K562 (cell line): ENCODE measurements at regions not wholly inside any gene's neighbourhood (a gene's known extent, or its start where the extent isn't known, plus 50 kb on each side); places are given as distances from the start of the nearest gene placed in this dataset.

Experiments used
- ATAC-seq: fragments of 200-7000 bp; cut with Tn5 transposase; 3 replicates; pipeline ENCODE4 v1.9.1; 2020; ENCODE audit warnings: moderate library complexity
- BruUV-seq: library from RNA; stranded (reverse); fragments of 400-500 nt; replicated peaks from 2 replicates; lab custom pipeline; 2021; lab: Mats Ljungman, UMichigan
- CTCF ChIA-PET: fragments of 300-600 bp; formaldehyde crosslinking; extraction: SDS; loops from one replicate; lab custom pipeline; 2021; ENCODE audit warnings: low intra/inter-chr PET ratio; lab: Yijun Ruan, JAX
- POLR2A ChIA-PET: fragments of 300-600, 350-650 bp; sonication (Branson Sonifier 250); formaldehyde crosslinking; extraction: SDS; loops from one replicate; lab custom pipeline; 2021; ENCODE audit warnings: antibody characterized with exemption, inconsistent platforms; lab: Yijun Ruan, JAX
- DNase-seq, 4 experiments: peaks; one replicate each; pipeline versions ENCODE4 v3.0.0 to v3.0.0-alpha.2; 2011 to 2018; ENCODE audit warnings: low spot score in 3 of 4, mixed read lengths in 3 of 4; ENCODE audit errors: extremely low read depth in 1 of 4
- FAIRE-seq: peaks from 2 replicates; lab custom pipeline; 2011; peaks lifted over from hg19 to GRCh38; lab: Jason Lieb, UNC
- H2AFZ ChIP-seq: 2 replicates; pipeline ENCODE4 v1.6.0; 2011; ENCODE audit warnings: low read depth, low read length, control low read depth, inconsistent platforms
- H3K27ac ChIP-seq: fragments of 200-600 bp; 3 replicates; pipeline ENCODE4 v1.8.0; 2011; ENCODE audit warnings: low read depth, mild to moderate bottlenecking, control low read depth, inconsistent platforms, low read length, moderate library complexity, mixed read lengths; ENCODE audit errors: extremely low read depth
- H3K27me3 ChIP-seq, 2 experiments: fragments of 300-600 bp in 1 of 2; 2 replicates in 1 of 2; 3 replicates in 1 of 2; pipeline versions ENCODE4 v1.6.0 to v1.8.0; 2011; ENCODE audit warnings: inconsistent platforms in 2 of 2, low read length in 2 of 2, mild to moderate bottlenecking in 1 of 2, mixed read lengths in 1 of 2, moderate library complexity in 1 of 2; ENCODE audit not compliant: control insufficient read depth in 2 of 2, insufficient read depth in 2 of 2
- H3K36me3 ChIP-seq: fragments of 300-600 bp; 3 replicates; pipeline ENCODE4 v1.8.0; 2011; ENCODE audit warnings: mild to moderate bottlenecking, low read length, inconsistent platforms; ENCODE audit not compliant: control insufficient read depth, insufficient read depth
- H3K4me1 ChIP-seq, 2 experiments: fragments of 200-600 bp in 1 of 2; replicated peaks in 1 of 2; 2 replicates in 1 of 2; 3 replicates in 1 of 2; pipeline versions ENCODE4 v1.5.1 to v1.8.0; 2011; ENCODE audit warnings: inconsistent platforms in 2 of 2, low read length in 2 of 2, mild to moderate bottlenecking in 1 of 2, mixed read lengths in 1 of 2, moderate library complexity in 1 of 2; ENCODE audit not compliant: control insufficient read depth in 2 of 2, insufficient read depth in 2 of 2
- H3K4me2 ChIP-seq: 2 replicates; pipeline ENCODE4 v1.6.1; 2011; ENCODE audit warnings: low read length, control low read depth, inconsistent platforms, mixed read lengths; ENCODE audit not compliant: insufficient read depth
- H3K4me3 ChIP-seq: fragments of 200-600 bp; sonication (generic), shearing (Covaris generic); 2 replicates; pipeline ENCODE4 v1.5.1; 2016; ENCODE audit warnings: control low read depth, inconsistent platforms
- H3K79me2 ChIP-seq: fragments of 200-600 bp; 3 replicates; pipeline ENCODE4 v1.8.0; 2011; ENCODE audit warnings: low read length, inconsistent platforms; ENCODE audit not compliant: control insufficient read depth, insufficient read depth
- H3K9ac ChIP-seq, 2 experiments: 2 replicates each; pipeline versions ENCODE4 v1.6.0 to v1.6.1; 2011; ENCODE audit warnings: low read depth in 2 of 2, low read length in 2 of 2, control low read depth in 1 of 2, inconsistent platforms in 1 of 2, mild to moderate bottlenecking in 1 of 2, mixed read lengths in 1 of 2; ENCODE audit not compliant: insufficient read depth in 1 of 2
- H3K9me1 ChIP-seq: one replicate; pipeline ENCODE4 v1.6.0; 2011; ENCODE audit warnings: inconsistent platforms, mild to moderate bottlenecking, low read length, moderate library complexity; ENCODE audit not compliant: control insufficient read depth, insufficient read depth
- H3K9me3 ChIP-seq: replicated peaks from 2 replicates; pipeline ENCODE4 v1.5.1; 2011; ENCODE audit warnings: low read depth, low read length, inconsistent platforms; ENCODE audit not compliant: control insufficient read depth, insufficient read depth
- H4K20me1 ChIP-seq: replicated peaks from 2 replicates; pipeline ENCODE4 v1.6.1; 2011; ENCODE audit warnings: low read length, inconsistent platforms, mixed read lengths; ENCODE audit not compliant: control insufficient read depth, insufficient read depth
- CCNT2 ChIP-seq: IDR thresholded peaks from 2 replicates; pipeline ENCODE4 v1.6.1; 2011; ENCODE audit warnings: borderline replicate concordance, low read depth, mild to moderate bottlenecking, moderate library complexity, mixed read lengths, low read length; ENCODE audit not compliant: insufficient read length; ENCODE audit errors: extremely low read depth
- HDAC3 ChIP-seq: fragments of 450-650 bp; IDR thresholded peaks from 2 replicates; pipeline ENCODE4 v1.6.1; 2018; ENCODE audit warnings: borderline replicate concordance, mild to moderate bottlenecking, moderate library complexity; ENCODE audit not compliant: partially characterized antibody
- KDM2B ChIP-seq: fragments of 250-450 bp; sonication (Bioruptor Pico); IDR thresholded peaks from 2 replicates; pipeline ENCODE4 v1.8.0; 2021; ENCODE audit warnings: mild to moderate bottlenecking, moderate library complexity
- KDM5B ChIP-seq: fragments of 200-600 bp; sonication (generic); IDR thresholded peaks from 2 replicates; pipeline ENCODE4 v1.6.1; 2012; ENCODE audit warnings: low read depth, mild to moderate bottlenecking, moderate library complexity, low read length, control low read depth, inconsistent platforms; ENCODE audit not compliant: insufficient replicate concordance
- MXI1 ChIP-seq: IDR thresholded peaks from 2 replicates; pipeline ENCODE4 v1.6.1; 2011; ENCODE audit warnings: low read depth, mild to moderate bottlenecking, improper control_type of control experiment, low read length
- MYC ChIP-seq, 2 experiments: fragments of 250-450 bp in 1 of 2; sonication (Bioruptor Pico) in 1 of 2; IDR thresholded peaks; 2 replicates each; pipeline versions ENCODE4 v1.5.1 to v1.6.1; 2012 to 2021; ENCODE audit warnings: low read depth in 2 of 2, borderline replicate concordance in 1 of 2, improper control_type of control experiment in 1 of 2, low read length in 1 of 2, mild to moderate bottlenecking in 1 of 2, moderate library complexity in 1 of 2
- NCOA4 ChIP-seq: fragments of 450-650 bp; IDR thresholded peaks from 2 replicates; pipeline ENCODE4 v1.6.1; 2018; ENCODE audit warnings: mild to moderate bottlenecking; ENCODE audit not compliant: partially characterized antibody
- RNF2 ChIP-seq: sonication (generic); IDR thresholded peaks from 2 replicates; pipeline ENCODE4 v1.6.1; 2016
- RUNX1 ChIP-seq: sonication (generic); IDR thresholded peaks from 2 replicates; pipeline ENCODE4 v1.6.1; 2016; ENCODE audit warnings: antibody characterized with exemption, low read depth
- SRSF9 ChIP-seq: fragments of 200-400 bp; formaldehyde crosslinking; IDR thresholded peaks from 2 replicates; pipeline ENCODE4 v1.6.1; 2017; ENCODE audit warnings: low read depth, low read length, borderline replicate concordance
- TARDBP ChIP-seq: fragments of 450-650 bp; IDR thresholded peaks from 2 replicates; pipeline ENCODE4 v1.6.1; 2016
- ZNF445 ChIP-seq: fragments of 250-450 bp; sonication (Bioruptor Pico); IDR thresholded peaks from 2 replicates; pipeline ENCODE4 v1.4.0; 2020; ENCODE audit warnings: low read depth, mild to moderate bottlenecking, moderate library complexity
- in situ Hi-C: fragments of 300-500 bp; cut with MboI; formaldehyde crosslinking; loops from 4 replicates; pipeline ENCODE4 v1.15.0; 2018; ENCODE audit warnings: inconsistent platforms, mixed read lengths
- intact Hi-C: fragments of 100-400 bp; cut with micrococcal nuclease; formaldehyde crosslinking; loops from 2 replicates; pipeline ENCODE4 v1.14.2; 2022
- TF ChIP-seq, protein P1 (sequence below): IDR thresholded peaks from 2 replicates; pipeline ENCODE4 v1.6.1; 2011; ENCODE audit not compliant: insufficient read length; ENCODE audit errors: extremely low read depth
- TF ChIP-seq, protein P2 (sequence below): fragments of 450-650 bp; IDR thresholded peaks from 2 replicates; pipeline ENCODE4 v1.6.1; 2016; ENCODE audit warnings: borderline replicate concordance
- TF ChIP-seq, protein P3 (sequence below): IDR thresholded peaks from 2 replicates; pipeline ENCODE4 v1.6.1; 2014; ENCODE audit warnings: antibody characterized with exemption
- TF ChIP-seq, protein P4 (sequence below): fragments of 250-450 bp; sonication (Bioruptor Pico); IDR thresholded peaks from 2 replicates; pipeline ENCODE4 v1.8.0; 2021; ENCODE audit warnings: moderate library complexity, mild to moderate bottlenecking, inconsistent platforms

DNA sequence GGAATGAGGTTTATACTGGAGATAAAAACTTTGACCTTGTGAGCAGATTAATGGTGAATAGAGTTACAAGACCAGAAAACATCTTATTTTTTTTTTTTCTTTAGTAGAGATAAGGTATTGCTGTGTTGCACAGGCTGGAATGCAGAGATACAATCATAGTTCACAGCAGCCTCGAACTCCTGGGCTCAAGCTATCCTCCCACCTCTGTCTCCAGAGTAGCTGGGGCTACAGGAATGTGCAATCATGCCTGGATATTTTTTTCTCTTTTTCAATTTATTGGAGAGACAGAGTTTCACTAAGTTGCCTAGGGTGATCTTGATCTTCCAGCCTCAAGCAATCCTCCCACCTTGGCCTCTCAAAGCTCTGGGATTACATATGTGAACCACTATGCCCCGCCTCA lies 2139.1 kb downstream of the PCDH9 start (continued):
- TF ChIP-seq, protein P1, sequence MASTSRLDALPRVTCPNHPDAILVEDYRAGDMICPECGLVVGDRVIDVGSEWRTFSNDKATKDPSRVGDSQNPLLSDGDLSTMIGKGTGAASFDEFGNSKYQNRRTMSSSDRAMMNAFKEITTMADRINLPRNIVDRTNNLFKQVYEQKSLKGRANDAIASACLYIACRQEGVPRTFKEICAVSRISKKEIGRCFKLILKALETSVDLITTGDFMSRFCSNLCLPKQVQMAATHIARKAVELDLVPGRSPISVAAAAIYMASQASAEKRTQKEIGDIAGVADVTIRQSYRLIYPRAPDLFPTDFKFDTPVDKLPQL: no peak
- no peak for TF ChIP-seq HDAC3
- TF ChIP-seq, protein P2, sequence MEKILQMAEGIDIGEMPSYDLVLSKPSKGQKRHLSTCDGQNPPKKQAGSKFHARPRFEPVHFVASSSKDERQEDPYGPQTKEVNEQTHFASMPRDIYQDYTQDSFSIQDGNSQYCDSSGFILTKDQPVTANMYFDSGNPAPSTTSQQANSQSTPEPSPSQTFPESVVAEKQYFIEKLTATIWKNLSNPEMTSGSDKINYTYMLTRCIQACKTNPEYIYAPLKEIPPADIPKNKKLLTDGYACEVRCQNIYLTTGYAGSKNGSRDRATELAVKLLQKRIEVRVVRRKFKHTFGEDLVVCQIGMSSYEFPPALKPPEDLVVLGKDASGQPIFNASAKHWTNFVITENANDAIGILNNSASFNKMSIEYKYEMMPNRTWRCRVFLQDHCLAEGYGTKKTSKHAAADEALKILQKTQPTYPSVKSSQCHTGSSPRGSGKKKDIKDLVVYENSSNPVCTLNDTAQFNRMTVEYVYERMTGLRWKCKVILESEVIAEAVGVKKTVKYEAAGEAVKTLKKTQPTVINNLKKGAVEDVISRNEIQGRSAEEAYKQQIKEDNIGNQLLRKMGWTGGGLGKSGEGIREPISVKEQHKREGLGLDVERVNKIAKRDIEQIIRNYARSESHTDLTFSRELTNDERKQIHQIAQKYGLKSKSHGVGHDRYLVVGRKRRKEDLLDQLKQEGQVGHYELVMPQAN: no peak
- TF ChIP-seq TARDBP: no peak
- TF ChIP-seq MYC (IDR thresholded peaks at IDR 0.05; ENCODE audit: low read depth, low read length): no peak
- TF ChIP-seq MYC (CRISPR knock-in tag; IDR thresholded peaks at IDR 0.05; ENCODE audit: borderline replicate concordance, low read depth): no peak
- no peak for TF ChIP-seq KDM5B

DNA sequence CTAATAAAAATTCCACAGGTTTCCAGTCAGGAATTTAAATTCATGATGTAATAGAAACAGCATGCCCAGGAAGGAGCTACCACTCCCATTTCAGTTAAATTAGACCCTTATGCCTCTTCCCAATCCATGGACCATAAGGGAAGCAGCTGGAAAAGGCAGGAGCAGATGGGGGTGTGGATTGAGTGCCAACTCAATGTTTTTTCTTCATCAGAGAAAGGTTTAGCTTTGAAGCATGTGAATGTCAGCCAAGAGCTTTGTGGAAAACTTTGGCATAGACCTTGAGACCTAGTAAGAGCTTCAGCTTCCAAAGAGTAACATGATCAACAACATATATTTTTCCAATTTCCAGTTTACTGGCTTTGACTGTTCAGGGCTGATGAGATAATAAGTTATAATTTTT lies 2139.9 kb downstream of the PCDH9 start:
- BruUV-seq: no TSS peak
- Histone ChIP-seq H2AFZ (no peak overlapping the region), H3K4me2 (no peak overlapping the region), H4K20me1 (no peaks in the 10 kb centered on the region), H3K4me1 (no peaks in the 10 kb centered on the region), H3K9me1 (no peaks in the 10 kb centered on the region), H3K79me2 (no peaks in the 10 kb centered on the region), H3K27ac (no peak overlapping the region), H3K27me3 (no peaks in the 10 kb centered on the region), H3K9me3 (no peaks in the 10 kb centered on the region), H3K4me3 (no peak overlapping the region), H3K9ac (no peak overlapping the region), H3K36me3 (no peaks in the 10 kb centered on the region)
- FAIRE-seq (no peak), DNase-seq (no peak), ATAC-seq (no peak)
- intact Hi-C loops: no loop called here
- ChIA-PET POLR2A (no interaction called here), CTCF (no interaction called here)
- in situ Hi-C loops: no loop called here
- TF ChIP-seq MXI1 (no peak), SRSF9 (no peak), RUNX1 (no peak), ZNF445 (CRISPR knock-in tag) (no peak), KDM2B (CRISPR knock-in tag) (no peak), RNF2 (no peak), NCOA4 (no peak), CCNT2 (no peak)
- TF ChIP-seq, protein P3, sequence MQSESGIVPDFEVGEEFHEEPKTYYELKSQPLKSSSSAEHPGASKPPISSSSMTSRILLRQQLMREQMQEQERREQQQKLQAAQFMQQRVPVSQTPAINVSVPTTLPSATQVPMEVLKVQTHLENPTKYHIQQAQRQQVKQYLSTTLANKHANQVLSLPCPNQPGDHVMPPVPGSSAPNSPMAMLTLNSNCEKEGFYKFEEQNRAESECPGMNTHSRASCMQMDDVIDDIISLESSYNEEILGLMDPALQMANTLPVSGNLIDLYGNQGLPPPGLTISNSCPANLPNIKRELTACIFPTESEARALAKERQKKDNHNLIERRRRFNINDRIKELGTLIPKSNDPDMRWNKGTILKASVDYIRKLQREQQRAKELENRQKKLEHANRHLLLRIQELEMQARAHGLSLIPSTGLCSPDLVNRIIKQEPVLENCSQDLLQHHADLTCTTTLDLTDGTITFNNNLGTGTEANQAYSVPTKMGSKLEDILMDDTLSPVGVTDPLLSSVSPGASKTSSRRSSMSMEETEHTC: no peak
- TF ChIP-seq, protein P4, sequence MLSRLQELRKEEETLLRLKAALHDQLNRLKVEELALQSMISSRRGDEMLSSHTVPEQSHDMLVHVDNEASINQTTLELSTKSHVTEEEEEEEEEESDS (CRISPR knock-in tag): no peak
